GM12878 (cell line): ENCODE measurements at regions not wholly inside any gene's neighbourhood (a gene's known extent, or its start where the extent isn't known, plus 50 kb on each side); places are given as distances from the start of the nearest gene placed in this dataset.

Source experiments
- ATAC-seq: fragments of 200-7000 bp; cut with Tn5 transposase; 3 replicates; pipeline ENCODE4 v1.9.1; 2020; ENCODE audit warnings: mild to moderate bottlenecking, moderate library complexity
- BruUV-seq: library from RNA; stranded (reverse); fragments of 400-500 nt; replicated peaks from 2 replicates; lab custom pipeline; 2021; lab: Mats Ljungman, UMichigan
- CTCF ChIA-PET: fragments of 300-600 bp; sonication (Branson Sonifier 250); formaldehyde crosslinking; extraction: SDS; loops from one replicate; lab custom pipeline; 2021; ENCODE audit warnings: inconsistent platforms; lab: Yijun Ruan, JAX
- POLR2A ChIA-PET: fragments of 350-600 bp; formaldehyde crosslinking; extraction: SDS; loops from one replicate; lab custom pipeline; 2021; ENCODE audit warnings: inconsistent platforms; lab: Charles Lee
- RAD21 ChIA-PET: fragments of 300-600 bp; sonication (Branson Sonifier 250); formaldehyde crosslinking; loops from one replicate; lab custom pipeline; 2023; ENCODE audit warnings: antibody characterized with exemption; ENCODE audit not compliant: unreplicated experiment; lab: Charles Lee
- SMC1A ChIA-PET: fragments of 300-600 bp; sonication (Branson Sonifier 250); formaldehyde crosslinking; loops from one replicate; lab custom pipeline; 2023; ENCODE audit not compliant: unreplicated experiment, uncharacterized antibody; lab: Charles Lee
- DNase-seq: peaks from one replicate; pipeline ENCODE4 v3.0.0-alpha.2; 2011; ENCODE audit warnings: low read depth, low spot score
- FAIRE-seq: peaks from 3 replicates; lab custom pipeline; 2011; peaks lifted over from hg19 to GRCh38; lab: Jason Lieb, UNC
- H2AFZ ChIP-seq: 2 replicates; pipeline ENCODE4 v1.6.0; 2011; ENCODE audit warnings: low read depth, low read length, control low read depth; ENCODE audit not compliant: control insufficient read depth
- H3K27ac ChIP-seq: 2 replicates; pipeline ENCODE4 v1.5.1; 2011; ENCODE audit warnings: control low read depth; ENCODE audit not compliant: control insufficient read depth, insufficient read depth
- H3K27me3 ChIP-seq, 2 experiments: replicated peaks in 1 of 2; 2 replicates each; pipeline versions ENCODE4 v1.6.0 to v1.6.1; 2011; ENCODE audit warnings: low read length in 1 of 2; ENCODE audit not compliant: control insufficient read depth in 2 of 2, insufficient read depth in 2 of 2
- H3K36me3 ChIP-seq, 2 experiments: 2 replicates each; pipeline ENCODE4 v1.5.1; 2011; ENCODE audit warnings: low read length in 1 of 2; ENCODE audit not compliant: control insufficient read depth in 2 of 2, insufficient read depth in 2 of 2
- H3K4me1 ChIP-seq: 2 replicates; pipeline ENCODE4 v1.6.1; 2011; ENCODE audit warnings: mild to moderate bottlenecking, low read length, moderate library complexity, mixed read lengths; ENCODE audit not compliant: control insufficient read depth, insufficient read depth
- H3K4me2 ChIP-seq: 2 replicates; pipeline ENCODE4 v1.6.0; 2011; ENCODE audit warnings: control low read depth; ENCODE audit not compliant: control insufficient read depth, insufficient read depth
- H3K4me3 ChIP-seq: fragments of 200-600 bp; sonication (generic); 2 replicates; pipeline ENCODE4 v1.5.1; 2016
- H3K79me2 ChIP-seq: 2 replicates; pipeline ENCODE4 v1.6.0; 2011; ENCODE audit warnings: low read length; ENCODE audit not compliant: control insufficient read depth, insufficient read depth
- H3K9ac ChIP-seq: 2 replicates; pipeline ENCODE4 v1.8.0; 2011; ENCODE audit warnings: low read length, control low read depth, mixed read lengths; ENCODE audit not compliant: control insufficient read depth, insufficient read depth
- H3K9me3 ChIP-seq: replicated peaks from 3 replicates; pipeline ENCODE4 v1.5.1; 2011; ENCODE audit warnings: mild to moderate bottlenecking, low read length; ENCODE audit not compliant: control insufficient read depth, insufficient read depth
- H4K20me1 ChIP-seq: 2 replicates; pipeline ENCODE4 v1.6.0; 2011; ENCODE audit not compliant: control insufficient read depth, insufficient read depth
- CHD1 ChIP-seq: IDR thresholded peaks from 2 replicates; pipeline ENCODE4 v1.6.1; 2012; ENCODE audit warnings: low read depth, low read length, improper control_type of control experiment
- NFXL1 ChIP-seq: fragments of 450-650 bp; IDR thresholded peaks from 2 replicates; pipeline ENCODE4 v1.6.1; 2017; ENCODE audit warnings: antibody characterized with exemption, mild to moderate bottlenecking, borderline replicate concordance
- NFYA ChIP-seq: IDR thresholded peaks from 2 replicates; pipeline ENCODE4 v1.6.1; 2011; ENCODE audit warnings: low read depth, mild to moderate bottlenecking, low read length, improper control_type of control experiment, borderline replicate concordance
- NR2F1 ChIP-seq: fragments of 450-650 bp; conservative IDR thresholded peaks from 2 replicates; pipeline ENCODE4 v1.6.1; 2017; ENCODE audit warnings: mild to moderate bottlenecking
- RBBP5 ChIP-seq: fragments of 200-600 bp; sonication (generic); conservative IDR thresholded peaks from 2 replicates; pipeline ENCODE4 v1.6.1; 2016
- SIN3A ChIP-seq: IDR thresholded peaks from 2 replicates; pipeline ENCODE4 v1.6.1; 2012; ENCODE audit warnings: low read depth, low read length, improper control_type of control experiment
- WGBS: methylation state at CpG from one replicate; pipeline ENCODE4 v1.1.6; 2016; ENCODE audit warnings: low lambda C conversion rate; ENCODE audit not compliant: insufficient replicate concordance, insufficient coverage; ENCODE audit errors: missing lambda C conversion rate; 5-methylcytosine and 5-hydroxymethylcytosine counted together
- in situ Hi-C: fragments of 300-500 bp; cut with MboI; formaldehyde crosslinking; loops from 9 replicates; pipeline ENCODE4 v1.14.3; 2018; ENCODE audit warnings: mixed read lengths
- intact Hi-C: fragments of 100-400 bp; cut with micrococcal nuclease; formaldehyde crosslinking; loops from one replicate; pipeline ENCODE4 v1.14.2; 2022; ENCODE audit not compliant: unreplicated experiment
- TF ChIP-seq, protein P1 (sequence below): fragments of 450-650 bp; IDR thresholded peaks from 2 replicates; pipeline ENCODE4 v1.6.1; 2016; ENCODE audit warnings: mild to moderate bottlenecking, moderate library complexity, borderline replicate concordance
- TF ChIP-seq, protein P2 (sequence below): IDR thresholded peaks from 2 replicates; pipeline ENCODE4 v1.6.1; 2012; ENCODE audit warnings: low read depth, low read length, improper control_type of control experiment

DNA sequence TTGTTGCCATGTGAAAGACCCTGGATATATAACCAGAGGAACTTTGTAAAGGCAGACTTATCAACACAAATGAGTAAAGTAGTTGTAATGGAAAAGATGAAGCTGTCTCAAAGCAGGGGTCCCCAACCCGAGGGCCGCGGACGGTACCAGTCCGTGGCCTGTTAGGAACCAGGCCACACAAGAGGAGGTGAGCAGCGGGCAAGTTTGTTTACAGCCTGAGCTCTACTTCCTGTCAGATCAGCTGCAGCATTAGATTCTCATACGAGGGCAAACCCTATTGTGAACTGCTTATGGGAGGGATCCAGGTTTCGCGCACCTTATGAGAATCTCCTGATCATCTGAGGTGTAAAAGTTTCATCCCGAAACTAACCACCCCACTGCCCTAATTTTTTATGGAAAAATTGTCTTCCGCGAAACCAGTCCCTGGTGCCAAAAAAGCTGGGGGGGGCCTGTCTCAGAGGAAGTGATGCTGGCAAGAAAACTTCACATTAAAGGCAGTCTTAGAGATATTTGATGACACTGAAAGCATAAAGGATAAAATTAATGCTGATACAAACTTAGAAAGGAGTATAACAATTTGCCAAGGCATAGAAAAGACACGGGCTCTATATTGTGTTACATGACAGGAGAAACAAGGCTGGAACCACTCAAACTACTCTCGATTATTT, 57.5 kb upstream of the MSTN start:
- Histone ChIP-seq H3K4me3 (no peak overlapping the region), H3K4me2 (no peak overlapping the region), H3K9me3 (no peaks in the 10 kb centered on the region), H2AFZ (no peak overlapping the region; the same call in 1 of the 2 replicates), H3K27ac (no peak overlapping the region), H3K36me3 (no peaks in the 10 kb centered on the region), H4K20me1 (no peaks in the 10 kb centered on the region), H3K9ac (no peak overlapping the region), H3K4me1 (no peaks in the 10 kb centered on the region), H3K79me2 (no peaks in the 10 kb centered on the region), H3K27me3 (no peaks in the 10 kb centered on the region)
- BruUV-seq: no TSS peak
- ATAC-seq: no peak
- CTCF ChIA-PET: interaction anchor here (0.9 to 3.9 kb wide), 5 partner anchors 10 to 59 kb away, joined by 3 to 31 read pairs (median 10); no protein-coding TSS in a partner anchor
- 76% methylated on average over 14 of the region's 14 CpGs for WGBS
- no peak for DNase-seq
- POLR2A ChIA-PET: interaction anchor here (0.7 to 1.2 kb wide), 2 partner anchors 143 to 154 kb away, joined by 4 read pairs; no protein-coding TSS in a partner anchor
- RAD21 ChIA-PET: interaction anchor here (1.9 kb wide), 1 partner anchor 29 kb away, joined by 7 read pairs; no protein-coding TSS in a partner anchor
- TF ChIP-seq SIN3A (no peak), NFYA (no peak), CHD1 (no peak), RBBP5 (no peak), NFXL1 (no peak), NR2F1 (no peak)
- TF ChIP-seq, protein P1, sequence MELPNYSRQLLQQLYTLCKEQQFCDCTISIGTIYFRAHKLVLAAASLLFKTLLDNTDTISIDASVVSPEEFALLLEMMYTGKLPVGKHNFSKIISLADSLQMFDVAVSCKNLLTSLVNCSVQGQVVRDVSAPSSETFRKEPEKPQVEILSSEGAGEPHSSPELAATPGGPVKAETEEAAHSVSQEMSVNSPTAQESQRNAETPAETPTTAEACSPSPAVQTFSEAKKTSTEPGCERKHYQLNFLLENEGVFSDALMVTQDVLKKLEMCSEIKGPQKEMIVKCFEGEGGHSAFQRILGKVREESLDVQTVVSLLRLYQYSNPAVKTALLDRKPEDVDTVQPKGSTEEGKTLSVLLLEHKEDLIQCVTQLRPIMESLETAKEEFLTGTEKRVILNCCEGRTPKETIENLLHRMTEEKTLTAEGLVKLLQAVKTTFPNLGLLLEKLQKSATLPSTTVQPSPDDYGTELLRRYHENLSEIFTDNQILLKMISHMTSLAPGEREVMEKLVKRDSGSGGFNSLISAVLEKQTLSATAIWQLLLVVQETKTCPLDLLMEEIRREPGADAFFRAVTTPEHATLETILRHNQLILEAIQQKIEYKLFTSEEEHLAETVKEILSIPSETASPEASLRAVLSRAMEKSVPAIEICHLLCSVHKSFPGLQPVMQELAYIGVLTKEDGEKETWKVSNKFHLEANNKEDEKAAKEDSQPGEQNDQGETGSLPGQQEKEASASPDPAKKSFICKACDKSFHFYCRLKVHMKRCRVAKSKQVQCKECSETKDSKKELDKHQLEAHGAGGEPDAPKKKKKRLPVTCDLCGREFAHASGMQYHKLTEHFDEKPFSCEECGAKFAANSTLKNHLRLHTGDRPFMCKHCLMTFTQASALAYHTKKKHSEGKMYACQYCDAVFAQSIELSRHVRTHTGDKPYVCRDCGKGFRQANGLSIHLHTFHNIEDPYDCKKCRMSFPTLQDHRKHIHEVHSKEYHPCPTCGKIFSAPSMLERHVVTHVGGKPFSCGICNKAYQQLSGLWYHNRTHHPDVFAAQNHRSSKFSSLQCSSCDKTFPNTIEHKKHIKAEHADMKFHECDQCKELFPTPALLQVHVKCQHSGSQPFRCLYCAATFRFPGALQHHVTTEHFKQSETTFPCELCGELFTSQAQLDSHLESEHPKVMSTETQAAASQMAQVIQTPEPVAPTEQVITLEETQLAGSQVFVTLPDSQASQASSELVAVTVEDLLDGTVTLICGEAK: no peak
- TF ChIP-seq, protein P2, sequence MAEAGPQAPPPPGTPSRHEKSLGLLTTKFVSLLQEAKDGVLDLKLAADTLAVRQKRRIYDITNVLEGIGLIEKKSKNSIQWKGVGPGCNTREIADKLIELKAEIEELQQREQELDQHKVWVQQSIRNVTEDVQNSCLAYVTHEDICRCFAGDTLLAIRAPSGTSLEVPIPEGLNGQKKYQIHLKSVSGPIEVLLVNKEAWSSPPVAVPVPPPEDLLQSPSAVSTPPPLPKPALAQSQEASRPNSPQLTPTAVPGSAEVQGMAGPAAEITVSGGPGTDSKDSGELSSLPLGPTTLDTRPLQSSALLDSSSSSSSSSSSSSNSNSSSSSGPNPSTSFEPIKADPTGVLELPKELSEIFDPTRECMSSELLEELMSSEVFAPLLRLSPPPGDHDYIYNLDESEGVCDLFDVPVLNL: no peak
- intact Hi-C loops (no loop called here), in situ Hi-C loops (no loop called here)
- FAIRE-seq: no peak
- SMC1A ChIA-PET: interaction anchor here (0.6 to 2.9 kb wide), 9 partner anchors 9 to 474 kb away, joined by 3 to 26 read pairs (median 6); a partner anchor contains a TSS
